B cell (primary cell): ENCODE measurements at regions not wholly inside any gene's neighbourhood (a gene's known extent, or its start where the extent isn't known, plus 50 kb on each side); places are given as distances from the start of the nearest gene placed in this dataset.

ENCODE experiments used
- ATAC-seq: fragments of 200-7000 bp; cut with Tn5 transposase; one replicate; pipeline ENCODE4 v1.10.0; 2021; ENCODE audit warnings: low read depth, mild to moderate bottlenecking, moderate number of reproducible peaks, moderate library complexity
- CTCF ChIA-PET: fragments of 350-600 bp; sonication (Branson Sonifier 250); formaldehyde crosslinking; loops from one replicate; lab custom pipeline; 2021; ENCODE audit warnings: antibody characterized with exemption, inconsistent platforms; lab: Charles Lee
- POLR2A ChIA-PET: fragments of 350-600 bp; sonication (Branson Sonifier 250); formaldehyde crosslinking; loops from one replicate; lab custom pipeline; 2021; ENCODE audit warnings: antibody characterized with exemption; lab: Charles Lee
- DNase-seq: peaks from one replicate; pipeline ENCODE4 v3.0.0; 2013
- H2AFZ ChIP-seq: 2 replicates; pipeline ENCODE4 v1.6.1; 2012; ENCODE audit warnings: mild to moderate bottlenecking, low read depth, low read length; ENCODE audit not compliant: insufficient read depth, poor library complexity, severe bottlenecking
- H3K27ac ChIP-seq, 2 donors: 1 replicate in 1 of 2; 2 replicates in 1 of 2; pipeline ENCODE4 v1.5.1; 2012 to 2013; ENCODE audit warnings: low read length in 2 of 2, mild to moderate bottlenecking in 2 of 2, moderate library complexity in 1 of 2
- H3K27me3 ChIP-seq, 4 experiments: fragments of 200-600 bp in 1 of 4; sonication (generic) in 1 of 4; replicated peaks in 1 of 4; 1 replicate in 2 of 4; 2 replicates in 2 of 4; pipeline versions ENCODE4 v1.6.1 to v1.7.0; 2013 to 2016; ENCODE audit warnings: low read length in 3 of 4, mild to moderate bottlenecking in 2 of 4, mixed read lengths in 1 of 4, moderate library complexity in 1 of 4; ENCODE audit not compliant: insufficient read depth in 4 of 4, control insufficient read depth in 3 of 4; ENCODE audit errors: control extremely low read depth in 1 of 4
- H3K36me3 ChIP-seq, 2 experiments: replicated peaks in 1 of 2; 1 replicate in 1 of 2; 2 replicates in 1 of 2; pipeline versions ENCODE4 v1.6.1 to v1.7.1; 2013; ENCODE audit warnings: low read length in 1 of 2; ENCODE audit not compliant: insufficient read depth in 2 of 2, control insufficient read depth in 1 of 2; ENCODE audit errors: control extremely low read depth in 1 of 2, extremely low read depth in 1 of 2
- H3K4me1 ChIP-seq, 2 donors: fragments of 200-600 bp in 1 of 2; sonication (generic) in 1 of 2; 1 replicate in 1 of 2; 2 replicates in 1 of 2; pipeline versions ENCODE4 v1.5.1 to v1.6.1; 2013 to 2017; ENCODE audit warnings: low read length in 2 of 2; ENCODE audit not compliant: control insufficient read depth in 2 of 2, insufficient read depth in 2 of 2
- H3K4me2 ChIP-seq: replicated peaks from 2 replicates; pipeline ENCODE3; 2012; ENCODE audit warnings: mild to moderate bottlenecking, low read depth, low read length; ENCODE audit not compliant: poor library complexity, severe bottlenecking
- H3K4me3 ChIP-seq, 5 experiments: fragments of 200-600 bp in 1 of 5; sonication (generic) in 1 of 5; 1 replicate in 3 of 5; 2 replicates in 2 of 5; pipeline versions ENCODE4 v1.5.1 to v1.7.0; 2011 to 2016; ENCODE audit warnings: low read length in 4 of 5, mild to moderate bottlenecking in 4 of 5, low read depth in 2 of 5, control low read depth in 1 of 5, moderate library complexity in 1 of 5; ENCODE audit not compliant: insufficient read depth in 1 of 5; ENCODE audit errors: control extremely low read depth in 1 of 5, extremely low read depth in 1 of 5
- H3K79me2 ChIP-seq: fragments of 200-600 bp; sonication (generic); one replicate; pipeline ENCODE4 v1.6.0; 2016; ENCODE audit warnings: low read length; ENCODE audit not compliant: control insufficient read depth, insufficient read depth
- H3K9ac ChIP-seq: fragments of 200-600 bp; sonication (generic); 2 replicates; pipeline ENCODE4 v1.6.1; 2017; ENCODE audit warnings: mild to moderate bottlenecking, low read length, moderate library complexity
- H3K9me3 ChIP-seq, 3 donors: one replicate each; pipeline versions ENCODE4 v1.6.1 to v1.7.1; 2013; ENCODE audit warnings: low read length in 2 of 3; ENCODE audit not compliant: control insufficient read depth in 2 of 3, insufficient read depth in 1 of 3; ENCODE audit errors: control extremely low read depth in 1 of 3
- H4K20me1 ChIP-seq: 2 replicates; pipeline ENCODE4 v1.6.0; 2012; ENCODE audit warnings: mild to moderate bottlenecking, low read length; ENCODE audit not compliant: insufficient read depth, control insufficient read depth, poor library complexity, severe bottlenecking
- H3K27ac Mint-ChIP-seq: one replicate; pipeline ENCODE4 v1.8.0; 2021; ENCODE audit warnings: mixed read lengths
- H3K27me3 Mint-ChIP-seq: one replicate; pipeline ENCODE4 v1.8.0; 2021; ENCODE audit warnings: mixed read lengths
- H3K4me1 Mint-ChIP-seq: one replicate; pipeline ENCODE4 v1.8.0; 2021; ENCODE audit warnings: mixed read lengths
- H3K4me3 Mint-ChIP-seq: one replicate; pipeline ENCODE4 v1.8.0; 2021; ENCODE audit warnings: mixed read lengths
- H3K9me3 Mint-ChIP-seq: one replicate; pipeline ENCODE4 v1.8.0; 2022; ENCODE audit warnings: mixed read lengths; ENCODE audit not compliant: insufficient read depth
- EZH2 ChIP-seq: IDR thresholded peaks from 2 replicates; pipeline ENCODE4 v1.6.1; 2012; ENCODE audit warnings: borderline replicate concordance, low read depth, mild to moderate bottlenecking, moderate library complexity, low read length; ENCODE audit not compliant: insufficient read depth, poor library complexity, severe bottlenecking
- WGBS: methylation state at CpG from one replicate; pipeline ENCODE4 v1.1.5; 2013; ENCODE audit warnings: missing lambda C conversion rate; ENCODE audit not compliant: insufficient coverage; 5-methylcytosine and 5-hydroxymethylcytosine counted together
- intact Hi-C: fragments of 100-400 bp; cut with micrococcal nuclease; formaldehyde crosslinking; loops from one replicate; pipeline ENCODE4 v1.10.0; 2022
- TF ChIP-seq, protein P1 (sequence below): fragments of 200-600 bp; IDR thresholded peaks from one replicate; pipeline ENCODE4 v1.8.0; 2022; ENCODE audit warnings: antibody characterized with exemption, mild to moderate bottlenecking

DNA sequence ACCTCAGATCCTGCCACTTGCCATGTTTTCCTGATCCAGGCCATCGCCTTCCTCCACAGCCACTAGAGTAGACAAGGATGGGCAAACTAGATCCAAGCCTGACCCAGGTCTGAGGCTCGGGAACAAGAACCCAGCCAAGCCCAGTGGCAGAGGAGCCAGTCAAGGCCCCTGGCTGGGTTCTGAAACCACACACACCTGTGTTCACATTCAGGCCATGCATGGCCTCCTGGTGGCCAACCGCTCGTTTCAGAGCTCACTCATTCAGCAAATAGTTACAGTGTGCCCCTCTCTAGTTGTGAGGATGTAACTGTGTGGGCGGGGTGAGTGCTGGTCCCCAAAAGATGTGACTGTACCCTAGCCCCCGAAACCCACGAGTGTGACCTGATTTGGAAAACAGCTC, 337.6 kb downstream of the CTTN start:
- DNase-seq (no peak), ATAC-seq (no peak)
- Histone ChIP-seq H2AFZ (no peak overlapping the region), H3K4me3 (no peak overlapping the region), H3K27me3 (no peaks in the 10 kb centered on the region), H3K27ac (no peak overlapping the region), H3K4me1 (no peaks in the 10 kb centered on the region), H3K36me3 (no peaks in the 10 kb centered on the region), H3K79me2 (no peaks in the 10 kb centered on the region), H3K9me3 (peaks cover 0 to 6% (median 0%) of the 10 kb centered on the region in 3 donors), H3K4me2 (no peak overlapping the region), H4K20me1 (no peaks in the 10 kb centered on the region), H3K9ac (no peak overlapping the region)
- CTCF ChIA-PET, result no interaction called here
- POLR2A ChIA-PET, result no interaction called here
- Mint-ChIP-seq H3K27me3 (peaks cover 3% of the 10 kb centered on the region), H3K4me1 (no peaks in the 10 kb centered on the region), H3K4me3 (no peak overlapping the region), H3K9me3 (no peaks in the 10 kb centered on the region), H3K27ac (no peak overlapping the region)
- intact Hi-C loops, result no loop called here
- no peak for TF ChIP-seq EZH2
- TF ChIP-seq, protein P1, sequence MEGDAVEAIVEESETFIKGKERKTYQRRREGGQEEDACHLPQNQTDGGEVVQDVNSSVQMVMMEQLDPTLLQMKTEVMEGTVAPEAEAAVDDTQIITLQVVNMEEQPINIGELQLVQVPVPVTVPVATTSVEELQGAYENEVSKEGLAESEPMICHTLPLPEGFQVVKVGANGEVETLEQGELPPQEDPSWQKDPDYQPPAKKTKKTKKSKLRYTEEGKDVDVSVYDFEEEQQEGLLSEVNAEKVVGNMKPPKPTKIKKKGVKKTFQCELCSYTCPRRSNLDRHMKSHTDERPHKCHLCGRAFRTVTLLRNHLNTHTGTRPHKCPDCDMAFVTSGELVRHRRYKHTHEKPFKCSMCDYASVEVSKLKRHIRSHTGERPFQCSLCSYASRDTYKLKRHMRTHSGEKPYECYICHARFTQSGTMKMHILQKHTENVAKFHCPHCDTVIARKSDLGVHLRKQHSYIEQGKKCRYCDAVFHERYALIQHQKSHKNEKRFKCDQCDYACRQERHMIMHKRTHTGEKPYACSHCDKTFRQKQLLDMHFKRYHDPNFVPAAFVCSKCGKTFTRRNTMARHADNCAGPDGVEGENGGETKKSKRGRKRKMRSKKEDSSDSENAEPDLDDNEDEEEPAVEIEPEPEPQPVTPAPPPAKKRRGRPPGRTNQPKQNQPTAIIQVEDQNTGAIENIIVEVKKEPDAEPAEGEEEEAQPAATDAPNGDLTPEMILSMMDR, result no peak
- WGBS, result 81% methylated on average over 7 of the region's 7 CpGs

DNA sequence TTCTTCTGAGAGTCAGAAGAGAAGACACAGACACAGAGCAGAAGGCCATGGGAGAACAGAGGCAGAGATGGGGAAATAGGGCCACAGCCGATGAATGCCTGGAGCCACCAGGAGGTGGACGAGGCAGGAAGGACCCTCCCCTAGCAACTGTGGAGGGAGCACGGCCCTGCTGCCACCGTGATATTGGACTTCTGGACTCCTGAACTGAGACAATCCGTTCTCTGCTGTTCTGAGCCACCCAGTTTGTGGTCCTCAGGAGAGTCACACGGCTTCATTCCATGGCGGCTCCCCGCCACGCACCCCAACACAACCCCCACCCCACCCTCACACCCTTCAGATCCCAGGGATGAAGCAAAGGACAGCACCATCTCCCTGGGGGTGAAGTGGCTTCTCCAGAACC, 338.1 kb downstream of the CTTN start:
- Histone ChIP-seq H3K9me3 (peaks cover 0 to 6% (median 0%) of the 10 kb centered on the region in 3 donors), H3K4me1 (no peaks in the 10 kb centered on the region), H3K27me3 (no peaks in the 10 kb centered on the region), H4K20me1 (no peaks in the 10 kb centered on the region), H2AFZ (no peak overlapping the region), H3K9ac (no peak overlapping the region), H3K36me3 (no peaks in the 10 kb centered on the region), H3K27ac (no peak overlapping the region), H3K4me3 (no peak overlapping the region), H3K79me2 (no peaks in the 10 kb centered on the region), H3K4me2 (no peak overlapping the region)
- TF ChIP-seq, protein P1, result no peak
- no peak for TF ChIP-seq EZH2
- ATAC-seq, result no peak
- Mint-ChIP-seq H3K4me3 (no peak overlapping the region), H3K27me3 (peaks cover 3% of the 10 kb centered on the region), H3K9me3 (no peaks in the 10 kb centered on the region), H3K4me1 (no peaks in the 10 kb centered on the region), H3K27ac (no peak overlapping the region)
- intact Hi-C loops, result no loop called here
- ChIA-PET CTCF (no interaction called here), POLR2A (no interaction called here)
- WGBS, result 77% methylated on average over 9 of the region's 9 CpGs
- DNase-seq, result no peak
